Neutrophil (primary cell): ENCODE measurements at regions not wholly inside any gene's neighbourhood (a gene's known extent, or its start where the extent isn't known, plus 50 kb on each side); places are given as distances from the start of the nearest gene placed in this dataset.

Experiments used
- H3K27ac ChIP-seq: fragments of 200-600 bp; sonication (generic); 2 replicates; pipeline ENCODE4 v1.5.1; 2016; ENCODE audit warnings: mild to moderate bottlenecking, moderate library complexity
- H3K27me3 ChIP-seq: fragments of 200-600 bp; sonication (generic); 2 replicates; pipeline ENCODE4 v1.6.0; 2016; ENCODE audit warnings: mild to moderate bottlenecking
- H3K36me3 ChIP-seq: fragments of 200-600 bp; sonication (generic); 2 replicates; pipeline ENCODE4 v1.5.1; 2017
- H3K4me1 ChIP-seq, 2 experiments: fragments of 200-600 bp in 1 of 2; sonication (generic) in 1 of 2; 1 replicate in 1 of 2; 2 replicates in 1 of 2; pipeline versions ENCODE4 v1.5.1 to v1.6.1; 2013 to 2016; ENCODE audit warnings: low read depth in 1 of 2, low read length in 1 of 2, mild to moderate bottlenecking in 1 of 2, moderate library complexity in 1 of 2; ENCODE audit not compliant: control insufficient read depth in 1 of 2, insufficient read depth in 1 of 2
- H3K4me3 ChIP-seq, 2 experiments: fragments of 200-600 bp in 1 of 2; sonication (generic) in 1 of 2; 1 replicate in 1 of 2; 2 replicates in 1 of 2; pipeline ENCODE4 v1.5.1; 2013 to 2016; ENCODE audit warnings: low read depth in 1 of 2, low read length in 1 of 2, mild to moderate bottlenecking in 1 of 2, moderate library complexity in 1 of 2
- H3K9me3 ChIP-seq: fragments of 200-600 bp; sonication (generic); 2 replicates; pipeline ENCODE4 v1.5.1; 2016
- CTCF ChIP-seq: fragments of 200-600 bp; sonication (generic); IDR thresholded peaks from 2 replicates; pipeline ENCODE4 v1.5.1; 2016; ENCODE audit warnings: antibody characterized with exemption

GRCh38 chr11:121683791-121684190 is 231.0 kb upstream of the SORL1-AS1 start:
- peaks cover 8% of the 10 kb centered on the region for H3K27me3 ChIP-seq
- no peak for TF ChIP-seq CTCF
- H3K4me3 ChIP-seq = no peak overlapping the region
- no peaks in the 10 kb centered on the region for H3K36me3 ChIP-seq
- H3K9me3 ChIP-seq = no peaks in the 10 kb centered on the region
- no peak overlapping the region for H3K27ac ChIP-seq
- no peaks in the 10 kb centered on the region for H3K4me1 ChIP-seq
